ENCODE measurements at regions not wholly inside any gene's neighbourhood (a gene's known extent, or its start where the extent isn't known, plus 50 kb on each side); places are given as distances from the start of the nearest gene placed in this dataset.

GRCh38 chr15:46278062-46278461, 643.2 kb downstream of the SQOR start:
- Mint-ChIP-seq H3K36me3 (ENCODE audit: insufficient read depth in 1 of 3, low read depth in 3 of 3) (no peaks in the 10 kb centered on the region; a peak in 1 of 7 replicates), H3K4me3 (no peak overlapping the region), H3K9me3 (no peaks in the 10 kb centered on the region), H3K27me3 (ENCODE audit: low read depth) (no peaks in the 10 kb centered on the region; the same call in 1 of the 2 replicates), H3K4me1 (no peaks in the 10 kb centered on the region), H3K27ac (no peak overlapping the region)
- H3K18ac ChIP-seq (ENCODE audit: insufficient read length, low read depth, low read length), result no peak overlapping the region
- H3K79me1 ChIP-seq (ENCODE audit: insufficient read depth, low read depth, low read length, poor library complexity, severe bottlenecking), result no peaks in the 10 kb centered on the region
- H3K56ac ChIP-seq (ENCODE audit: insufficient read length, low read depth, low read length), result no peak overlapping the region
- no peak overlapping the region for H2AFZ ChIP-seq (ENCODE audit: low read length)
- H3T11ph ChIP-seq (ENCODE audit: low read length), result no peak overlapping the region
- no peaks in the 10 kb centered on the region for H3K23me2 ChIP-seq (ENCODE audit: insufficient read length, low read depth, low read length, poor library complexity, severe bottlenecking)
- H3K27me3 ChIP-seq (ENCODE audit: insufficient read depth, low read length), result no peaks in the 10 kb centered on the region
- no peak overlapping the region for H2BK5ac ChIP-seq (ENCODE audit: insufficient read length, low read length)
- no peak overlapping the region for H3K27ac ChIP-seq (ENCODE audit: insufficient read length, low read depth, low read length)
- no peak for DNase-seq
- H3K4me1 ChIP-seq (ENCODE audit: insufficient read depth, low read length), result no peaks in the 10 kb centered on the region
- no peak overlapping the region for H3K9ac ChIP-seq (ENCODE audit: extremely low read depth, insufficient read length, low read length)
- no peak overlapping the region for H4K8ac ChIP-seq (replicated peaks; ENCODE audit: insufficient read length, low read depth, low read length)
- H4K5ac ChIP-seq (ENCODE audit: insufficient read length, low read depth, low read length), result no peak overlapping the region
- no CpG with 5 or more reads among the region's 5 CpGs for WGBS (ENCODE audit: extremely low coverage, insufficient read length, low lambda C conversion rate)
- no peak overlapping the region for H4K91ac ChIP-seq (ENCODE audit: insufficient read length, low read depth, low read length)
- no peak overlapping the region for H3K4ac ChIP-seq (ENCODE audit: low read depth, low read length)
- H2AK5ac ChIP-seq (ENCODE audit: insufficient read length, low read length), result no peak overlapping the region
- no peak overlapping the region for H3K23ac ChIP-seq (ENCODE audit: insufficient read length, low read depth, low read length)
- no peak overlapping the region for H2BK120ac ChIP-seq (ENCODE audit: low read depth, low read length, poor library complexity, severe bottlenecking)
- H3K79me2 ChIP-seq (ENCODE audit: insufficient read depth, low read length), result no peaks in the 10 kb centered on the region
- H3K4me2 ChIP-seq (ENCODE audit: insufficient read depth, insufficient read length, low read length), result no peak overlapping the region
- H2BK15ac ChIP-seq (ENCODE audit: low read depth, low read length), result no peak overlapping the region
- H2BK12ac ChIP-seq (ENCODE audit: insufficient read length, low read depth, low read length), result no peak overlapping the region
- H3K14ac ChIP-seq (ENCODE audit: insufficient read depth, low read length), result no peak overlapping the region
- no peak overlapping the region for H2BK20ac ChIP-seq (ENCODE audit: low read depth, low read length, poor library complexity, severe bottlenecking)
- no peaks in the 10 kb centered on the region for H3K9me3 ChIP-seq (ENCODE audit: control insufficient read depth, low read depth, low read length)
- no peak for TF ChIP-seq CTCF (conservative IDR thresholded peaks at IDR 0.05)
- H4K20me1 ChIP-seq (ENCODE audit: control insufficient read depth, insufficient read depth, insufficient read length), result no peaks in the 10 kb centered on the region

All from H9 (cell line).